Transverse colon (tissue), 4 donors: ENCODE measurements at regions not wholly inside any gene's neighbourhood (a gene's known extent, or its start where the extent isn't known, plus 50 kb on each side); places are given as distances from the start of the nearest gene placed in this dataset.

Source experiments
- DNase-seq: peaks from one replicate; pipeline ENCODE4 v3.0.0-alpha.2; 2019
- H3K27ac ChIP-seq, 4 donors: fragments of 200-600 bp; sonication (generic); 2 replicates each; pipeline ENCODE4 v1.5.1; 2016 to 2018; ENCODE audit warnings: inconsistent platforms in 4 of 4
- H3K27me3 ChIP-seq: fragments of 200-600 bp; sonication (generic); 2 replicates; pipeline ENCODE4 v1.5.1; 2017; ENCODE audit warnings: inconsistent platforms
- H3K36me3 ChIP-seq, 4 donors: fragments of 200-600 bp; sonication (generic); 2 replicates each; pipeline ENCODE4 v1.5.1; 2017 to 2019; ENCODE audit warnings: inconsistent platforms in 4 of 4
- H3K4me1 ChIP-seq, 4 donors: fragments of 200-600 bp; sonication (generic); 2 replicates each; pipeline ENCODE4 v1.5.1; 2017 to 2020; ENCODE audit warnings: inconsistent platforms in 4 of 4
- H3K4me3 ChIP-seq, 4 donors: fragments of 200-600 bp; sonication (generic); 1 replicate in 1 of 4; 2 replicates in 3 of 4; pipeline versions ENCODE4 v1.5.1 to v1.6.1; 2017 to 2019; ENCODE audit warnings: inconsistent platforms in 4 of 4
- H3K9me3 ChIP-seq, 2 donors: fragments of 200-600 bp; sonication (generic); 2 replicates each; pipeline ENCODE4 v1.5.1; 2017 to 2019; ENCODE audit warnings: inconsistent platforms in 2 of 2
- CTCF ChIP-seq, 5 experiments: fragments of 200-600 bp in 3 of 5; fragments of 450-650 bp in 2 of 5; sonication (generic) in 3 of 5; IDR thresholded peaks; 1 replicate in 2 of 5; 2 replicates in 3 of 5; pipeline ENCODE4 v1.5.1; 2016 to 2017; ENCODE audit warnings: antibody characterized with exemption in 5 of 5, inconsistent platforms in 3 of 5, mild to moderate bottlenecking in 2 of 5, moderate library complexity in 1 of 5
- EP300 ChIP-seq: sonication (generic); formaldehyde crosslinking; IDR thresholded peaks from one replicate; pipeline ENCODE4 v1.6.1; 2017; ENCODE audit warnings: antibody characterized with exemption, low read depth
- POLR2A ChIP-seq: fragments of 450-650 bp; IDR thresholded peaks from one replicate; pipeline ENCODE4 v1.6.1; 2016; ENCODE audit warnings: antibody characterized with exemption, mild to moderate bottlenecking, moderate library complexity
- POLR2AphosphoS5 ChIP-seq, 3 donors: sonication (generic); formaldehyde crosslinking; IDR thresholded peaks; one replicate each; pipeline ENCODE4 v1.6.1; 2016; ENCODE audit warnings: antibody characterized with exemption in 3 of 3
- WGBS, 2 donors: methylation state at CpG; one replicate each; pipeline ENCODE4 v1.1.5; 2018; ENCODE audit warnings: low coverage in 1 of 2; 5-methylcytosine and 5-hydroxymethylcytosine counted together
- in situ Hi-C, 4 donors: fragments of 200-750 bp; cut with MboI; loops; one replicate each; pipeline versions ENCODE4 v1.15.0 to v1.15.1; 2017; ENCODE audit warnings: low sequenced_read_pairs in 3 of 4, low pct_ligation_motif_present in 1 of 4, low pct_unique_long_range_greater_than_20kb in 1 of 4
- intact Hi-C: fragments of 100-400 bp; cut with DNase I; formaldehyde crosslinking; loops from one replicate; pipeline ENCODE4 v1.15.1; 2023; ENCODE audit warnings: low total_unique reads

GRCh38 chr12:42985506-42985905 is 396.0 kb upstream of the PRICKLE1 start:
- H3K4me3 ChIP-seq, result no peak overlapping the region
- H3K36me3 ChIP-seq, result no peaks in the 10 kb centered on the region
- in situ Hi-C loops (no loop called here), intact Hi-C loops (no loop called here)
- no peak for DNase-seq
- TF ChIP-seq POLR2AphosphoS5 (IDR thresholded peaks at IDR 0.05) (no peak), CTCF (IDR thresholded peaks at IDR 0.05) (no peak), POLR2A (no peak), EP300 (no peak)
- H3K9me3 ChIP-seq, result no peaks in the 10 kb centered on the region
- no peak overlapping the region for H3K27ac ChIP-seq
- H3K4me1 ChIP-seq, result no peaks in the 10 kb centered on the region
- 41% methylated on average over 1 of the region's 1 CpG; no CpG with 5 or more reads in 1 of the 2 donors for WGBS, 2 donors
- H3K27me3 ChIP-seq, result no peaks in the 10 kb centered on the region

GRCh38 chr12:42982828-42983227 is 393.3 kb upstream of the PRICKLE1 start:
- no peak for TF ChIP-seq CTCF (IDR thresholded peaks at IDR 0.05)
- no peak for TF ChIP-seq POLR2AphosphoS5 (IDR thresholded peaks at IDR 0.05)
- no peak for TF ChIP-seq EP300
- no peak for TF ChIP-seq POLR2A
- Histone ChIP-seq H3K4me3 (no peak overlapping the region), H3K27me3 (no peaks in the 10 kb centered on the region), H3K36me3 (no peaks in the 10 kb centered on the region), H3K4me1 (no peaks in the 10 kb centered on the region), H3K9me3 (no peaks in the 10 kb centered on the region), H3K27ac (no peak overlapping the region)
- in situ Hi-C loops, result no loop called here
- no peak for DNase-seq
- intact Hi-C loops, result no loop called here
- 78 to 85% methylated on average over 4 of the region's 4 CpGs for WGBS, 2 donors

GRCh38 chr12:42981379-42981778 is 391.8 kb upstream of the PRICKLE1 start:
- H3K36me3 ChIP-seq, result no peaks in the 10 kb centered on the region
- no peak overlapping the region for H3K4me3 ChIP-seq
- DNase-seq, result no peak
- no peaks in the 10 kb centered on the region for H3K27me3 ChIP-seq
- TF ChIP-seq EP300 (no peak), POLR2AphosphoS5 (IDR thresholded peaks at IDR 0.05) (no peak), CTCF (IDR thresholded peaks at IDR 0.05) (no peak), POLR2A (no peak)
- H3K9me3 ChIP-seq, result no peaks in the 10 kb centered on the region
- H3K27ac ChIP-seq, result no peak overlapping the region
- intact Hi-C loops (no loop called here), in situ Hi-C loops (no loop called here)
- WGBS, 2 donors, result 77 to 89% methylated on average over 3 of the region's 3 CpGs
- H3K4me1 ChIP-seq, result no peaks in the 10 kb centered on the region

- WGBS, 2 donors, result 73 to 82% methylated on average over 4 to 5 of the region's 5 CpGs
- DNase-seq, result no peak
- TF ChIP-seq EP300, result no peak
- no peak for TF ChIP-seq POLR2AphosphoS5 (IDR thresholded peaks at IDR 0.05)
- TF ChIP-seq CTCF (IDR thresholded peaks at IDR 0.05), result no peak
- TF ChIP-seq POLR2A, result no peak
- Histone ChIP-seq H3K4me1 (no peaks in the 10 kb centered on the region), H3K27me3 (no peaks in the 10 kb centered on the region), H3K9me3 (no peaks in the 10 kb centered on the region), H3K27ac (no peak overlapping the region), H3K36me3 (no peaks in the 10 kb centered on the region), H3K4me3 (no peak overlapping the region)
- intact Hi-C loops, result no loop called here
- in situ Hi-C loops, result no loop called here
These were observed 390.9 kb upstream of the PRICKLE1 start for GRCh38 chr12:42980441-42980840.
